ENCODE measurements at regions not wholly inside any gene's neighbourhood (a gene's known extent, or its start where the extent isn't known, plus 50 kb on each side); places are given as distances from the start of the nearest gene placed in this dataset.
A peak's percentile ranks its signal among the peaks of the same experiment; 100 is the strongest.

DNA sequence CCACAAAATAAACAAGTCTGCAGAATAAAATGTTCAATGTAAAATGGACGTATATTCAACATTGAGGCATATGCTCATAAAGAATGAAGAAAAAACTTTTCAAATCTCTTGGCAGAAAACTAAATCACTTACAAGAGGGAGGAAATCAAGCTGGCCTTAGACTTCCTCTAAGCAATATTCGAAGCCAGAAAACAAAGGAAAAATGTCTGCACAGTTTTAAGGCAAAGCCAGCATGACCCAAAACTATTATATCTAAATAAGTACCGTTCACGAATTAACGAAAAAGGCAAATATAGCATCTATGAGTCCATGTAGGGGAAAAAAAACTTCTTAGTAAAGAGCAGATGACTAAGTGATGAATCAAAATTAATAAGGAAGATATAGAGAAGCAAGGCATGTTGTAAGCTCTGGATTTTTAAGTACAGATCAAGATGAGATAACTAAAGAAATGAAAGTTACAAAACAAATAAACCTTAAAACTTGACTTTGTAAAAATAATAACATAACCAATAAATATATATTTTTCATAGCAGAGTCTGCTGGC is 101.3 kb downstream of the KCNRG start:
- Histone ChIP-seq H3K9me3 (no peaks in the 10 kb centered on the region), H3K27ac (no peak overlapping the region), H3K36me3 (no peaks in the 10 kb centered on the region), H3K27me3 (no peaks in the 10 kb centered on the region), H3K4me1 (peaks cover 9% of the 10 kb centered on the region), H3K4me3 (no peak overlapping the region)
- no peak for TF ChIP-seq POLR2A (IDR thresholded peaks at IDR 0.05)
- TF ChIP-seq, protein P1, sequence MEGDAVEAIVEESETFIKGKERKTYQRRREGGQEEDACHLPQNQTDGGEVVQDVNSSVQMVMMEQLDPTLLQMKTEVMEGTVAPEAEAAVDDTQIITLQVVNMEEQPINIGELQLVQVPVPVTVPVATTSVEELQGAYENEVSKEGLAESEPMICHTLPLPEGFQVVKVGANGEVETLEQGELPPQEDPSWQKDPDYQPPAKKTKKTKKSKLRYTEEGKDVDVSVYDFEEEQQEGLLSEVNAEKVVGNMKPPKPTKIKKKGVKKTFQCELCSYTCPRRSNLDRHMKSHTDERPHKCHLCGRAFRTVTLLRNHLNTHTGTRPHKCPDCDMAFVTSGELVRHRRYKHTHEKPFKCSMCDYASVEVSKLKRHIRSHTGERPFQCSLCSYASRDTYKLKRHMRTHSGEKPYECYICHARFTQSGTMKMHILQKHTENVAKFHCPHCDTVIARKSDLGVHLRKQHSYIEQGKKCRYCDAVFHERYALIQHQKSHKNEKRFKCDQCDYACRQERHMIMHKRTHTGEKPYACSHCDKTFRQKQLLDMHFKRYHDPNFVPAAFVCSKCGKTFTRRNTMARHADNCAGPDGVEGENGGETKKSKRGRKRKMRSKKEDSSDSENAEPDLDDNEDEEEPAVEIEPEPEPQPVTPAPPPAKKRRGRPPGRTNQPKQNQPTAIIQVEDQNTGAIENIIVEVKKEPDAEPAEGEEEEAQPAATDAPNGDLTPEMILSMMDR (IDR thresholded peaks at IDR 0.05) = no peak
- no peak for TF ChIP-seq POLR2AphosphoS5 (IDR thresholded peaks at IDR 0.05; ENCODE audit: insufficient read depth in 1 of 2, low read depth in 1 of 2)
- intact Hi-C loops (cut with DNase I) = no loop called here
- no peak for DNase-seq (ENCODE audit: extremely low spot score in 2 of 2)

DNA sequence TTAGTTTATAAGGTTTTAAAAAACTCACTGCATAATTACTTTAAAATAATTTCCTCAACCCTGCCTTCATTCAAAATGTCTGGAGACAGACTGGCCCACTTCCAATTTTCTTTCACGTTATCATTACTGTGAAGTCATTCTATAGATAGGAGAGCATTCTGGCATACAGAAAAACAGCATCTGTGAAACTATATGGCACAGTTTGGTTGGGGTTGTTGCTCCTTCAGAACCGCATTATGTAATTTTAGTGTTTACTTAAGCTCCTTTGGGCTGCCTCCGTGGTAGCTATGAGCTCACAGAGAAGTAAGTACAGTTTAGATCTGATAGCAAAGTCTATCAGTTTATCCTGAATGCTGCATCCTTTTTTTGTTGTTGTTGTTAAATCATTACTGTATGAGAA is 104.3 kb downstream of the KCNRG start:
- Histone ChIP-seq H3K4me3 (no peak overlapping the region), H3K27me3 (no peaks in the 10 kb centered on the region), H3K27ac (no peak overlapping the region), H3K4me1 (peaks cover 23% of the 10 kb centered on the region), H3K9me3 (no peaks in the 10 kb centered on the region), H3K36me3 (no peaks in the 10 kb centered on the region)
- no peak for DNase-seq (ENCODE audit: extremely low spot score in 2 of 2)
- no peak for TF ChIP-seq POLR2A (IDR thresholded peaks at IDR 0.05)
- intact Hi-C loops (cut with DNase I) = no loop called here

DNA sequence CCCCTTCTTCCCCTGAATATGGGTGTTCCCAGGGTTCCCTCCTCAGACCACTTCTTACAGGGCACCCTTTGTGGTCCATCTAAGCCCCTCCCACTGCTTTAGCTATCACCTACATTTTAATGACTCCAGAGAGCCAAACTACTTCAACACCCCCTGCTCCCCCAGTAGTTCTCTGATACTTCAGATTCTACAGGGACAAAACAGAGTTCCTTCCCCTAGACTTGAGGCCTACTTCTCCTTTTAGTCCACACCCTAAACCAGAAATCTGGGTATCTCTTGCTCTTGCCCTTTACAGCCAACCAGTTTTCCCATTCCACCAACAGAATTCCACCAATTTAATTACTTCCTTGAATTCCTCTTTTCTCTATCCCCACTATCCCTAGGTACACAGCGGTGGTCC is 107.2 kb downstream of the KCNRG start:
- H3K27ac ChIP-seq = peak overlapping the region; percentile 98
- intact Hi-C loops (cut with DNase I) = no loop called here
- H3K4me3 ChIP-seq = no peak overlapping the region
- peaks cover 30% of the 10 kb centered on the region for H3K4me1 ChIP-seq
- TF ChIP-seq, protein P1 (IDR thresholded peaks at IDR 0.05) = no peak
- TF ChIP-seq POLR2AphosphoS5 (IDR thresholded peaks at IDR 0.05; ENCODE audit: insufficient read depth in 1 of 2, low read depth in 1 of 2) (no peak), POLR2A (IDR thresholded peaks at IDR 0.05) (no peak)
- no peak for DNase-seq (ENCODE audit: extremely low spot score in 2 of 2)
- H3K27me3 ChIP-seq = no peaks in the 10 kb centered on the region
- H3K36me3 ChIP-seq = no peaks in the 10 kb centered on the region
- H3K9me3 ChIP-seq = no peaks in the 10 kb centered on the region

DNA sequence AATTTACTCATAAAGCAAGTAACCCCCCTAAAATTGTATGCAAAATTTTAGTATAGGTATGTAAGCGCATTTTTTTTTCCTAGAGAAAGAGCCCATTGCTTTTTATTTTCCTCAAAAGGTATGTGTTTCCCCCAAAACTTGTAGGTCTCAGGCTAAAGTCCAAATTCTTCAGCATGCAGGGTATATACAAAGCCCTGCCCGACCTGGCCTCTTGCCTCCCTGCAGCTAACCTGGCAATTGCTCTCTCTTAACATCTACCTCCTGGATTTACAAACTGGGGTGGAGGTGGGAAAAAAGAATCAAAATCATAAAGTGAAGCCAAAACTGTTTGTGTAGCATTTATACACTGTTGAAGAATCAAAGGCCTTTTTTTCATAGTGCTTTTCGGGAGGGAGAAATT is 107.8 kb downstream of the KCNRG start:
- TF ChIP-seq POLR2AphosphoS5 (IDR thresholded peaks at IDR 0.05; ENCODE audit: insufficient read depth in 1 of 2, low read depth in 1 of 2) = no peak
- H3K36me3 ChIP-seq = no peaks in the 10 kb centered on the region
- H3K4me1 ChIP-seq = peaks cover 34% of the 10 kb centered on the region
- H3K9me3 ChIP-seq = no peaks in the 10 kb centered on the region
- intact Hi-C loops (cut with DNase I) = no loop called here
- no peaks in the 10 kb centered on the region for H3K27me3 ChIP-seq
- no peak for DNase-seq (ENCODE audit: extremely low spot score in 2 of 2)
- H3K4me3 ChIP-seq = peak overlapping the region; percentile 93 to 95
- H3K27ac ChIP-seq = peak overlapping the region; percentile 98

DNA sequence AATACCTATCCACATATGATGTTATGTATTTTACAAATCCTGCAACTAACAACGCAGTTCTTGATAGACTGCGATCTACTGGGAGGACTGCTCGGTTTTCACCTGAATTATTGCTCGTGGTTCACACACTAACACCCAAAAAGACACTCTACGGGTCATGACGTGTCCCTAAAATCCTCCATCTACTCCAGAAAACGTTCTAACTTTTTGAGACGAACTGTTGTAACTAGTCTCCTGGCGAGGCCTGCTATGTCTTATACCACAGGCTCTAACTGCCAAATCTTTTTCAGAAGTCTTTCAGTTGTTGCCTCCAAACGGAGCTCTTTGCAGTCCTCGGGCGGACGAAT is 108.2 kb downstream of the KCNRG start:
- peaks cover 34% of the 10 kb centered on the region for H3K4me1 ChIP-seq
- TF ChIP-seq POLR2A (IDR thresholded peaks at IDR 0.05) = no peak
- TF ChIP-seq POLR2AphosphoS5 (IDR thresholded peaks at IDR 0.05; ENCODE audit: insufficient read depth in 1 of 2, low read depth in 1 of 2) = peak in 1 of 2 donors; percentile 51
- TF ChIP-seq, protein P1 (IDR thresholded peaks at IDR 0.05) = no peak
- peak overlapping the region; percentile 93 to 95 for H3K4me3 ChIP-seq
- no peaks in the 10 kb centered on the region for H3K27me3 ChIP-seq
- H3K9me3 ChIP-seq = no peaks in the 10 kb centered on the region
- H3K36me3 ChIP-seq = no peaks in the 10 kb centered on the region
- no peak for DNase-seq (ENCODE audit: extremely low spot score in 2 of 2)
- intact Hi-C loops (cut with DNase I) = no loop called here
- H3K27ac ChIP-seq = peak overlapping the region; percentile 98

DNA sequence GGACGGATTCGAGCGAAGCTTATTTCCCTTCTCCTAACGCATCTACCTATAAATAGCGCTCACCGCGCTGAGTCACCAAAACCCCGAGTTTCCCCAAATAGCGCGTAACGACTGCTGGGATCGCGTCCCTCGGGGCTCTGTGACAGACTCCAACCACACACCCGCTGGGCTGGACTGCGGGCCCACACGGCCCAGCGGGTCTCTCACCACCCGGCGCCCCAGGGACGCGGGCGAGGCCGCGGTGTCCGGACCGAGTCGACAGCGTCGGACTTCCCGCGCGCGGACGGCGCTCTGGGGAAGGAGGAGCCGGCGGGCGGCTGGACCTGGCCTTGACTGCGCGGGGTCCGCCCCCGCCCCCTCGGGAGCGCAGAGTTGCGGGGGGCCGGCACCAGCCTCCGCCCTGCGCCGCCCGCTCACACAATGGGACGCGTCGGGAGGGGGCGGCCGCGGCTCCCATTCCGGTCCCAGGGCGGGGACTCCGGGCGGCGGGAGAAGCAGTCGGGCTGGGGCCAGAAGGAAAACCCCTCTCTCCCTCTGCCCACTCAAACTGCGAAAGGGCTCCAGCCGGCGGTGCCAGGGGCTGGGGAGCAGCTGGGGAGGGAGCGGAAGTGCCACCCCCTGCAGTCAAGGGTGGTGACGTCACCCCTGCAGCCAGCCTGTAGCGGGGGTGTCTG is 108.8 kb downstream of the KCNRG start:
- Histone ChIP-seq H3K4me3 (peak overlapping the region; percentile 93 to 95), H3K9me3 (no peaks in the 10 kb centered on the region), H3K4me1 (peaks cover 34% of the 10 kb centered on the region), H3K27me3 (no peaks in the 10 kb centered on the region), H3K27ac (peak overlapping the region; percentile 98), H3K36me3 (no peaks in the 10 kb centered on the region)
- intact Hi-C loops (cut with DNase I) = loop anchor here (2.0 kb wide), 2 partner anchors 43 to 127 kb away; partner anchors contain the start of gene TRIM13
- DNase-seq (ENCODE audit: extremely low spot score in 2 of 2) = peak in 1 of 2 donors; percentile 98
- TF ChIP-seq, protein P1 (IDR thresholded peaks at IDR 0.05) = no peak
- TF ChIP-seq POLR2A (IDR thresholded peaks at IDR 0.05) = peak; percentile 25 to 81
- peak; percentile 56 to 94 for TF ChIP-seq POLR2AphosphoS5 (IDR thresholded peaks at IDR 0.05; ENCODE audit: insufficient read depth in 1 of 2, low read depth in 1 of 2)

Data from vagina (tissue), 2 donors.